K562 (cell line): ENCODE measurements at regions not wholly inside any gene's neighbourhood (a gene's known extent, or its start where the extent isn't known, plus 50 kb on each side); places are given as distances from the start of the nearest gene placed in this dataset.

ENCODE experiments used
- CTCF ChIP-seq, 3 experiments: IDR thresholded peaks in 2 of 3; conservative IDR thresholded peaks in 1 of 3; 2 replicates each; pipeline ENCODE4 v1.5.1; 2011 to 2012; ENCODE audit warnings: low read length in 3 of 3, mild to moderate bottlenecking in 3 of 3, control low read depth in 2 of 3, improper control_type of control experiment in 1 of 3, inconsistent platforms in 1 of 3, low read depth in 1 of 3, mixed read lengths in 1 of 3, moderate library complexity in 1 of 3; ENCODE audit not compliant: insufficient read depth in 2 of 3
- PHTF2 ChIP-seq: fragments of 250-450 bp; sonication (Bioruptor Pico); IDR thresholded peaks from 2 replicates; pipeline ENCODE4 v1.5.0; 2021; ENCODE audit warnings: mild to moderate bottlenecking
- PKNOX1 ChIP-seq: fragments of 450-650 bp; IDR thresholded peaks from 2 replicates; pipeline ENCODE4 v1.6.1; 2016
- ZNF740 ChIP-seq, 3 experiments: fragments of 200-800 bp in 1 of 3; sonication (Bioruptor generic) in 1 of 3; sonication (generic) in 1 of 3; formaldehyde crosslinking in 1 of 3; IDR thresholded peaks; 2 replicates each; pipeline versions ENCODE4 v1.6.1 to v1.8.0; 2016 to 2022; ENCODE audit warnings: mild to moderate bottlenecking in 2 of 3, missing compliant biosample characterization in 2 of 3, missing genetic modification characterization in 2 of 3, missing genetic modification reagents in 1 of 3

GRCh38 chr3:146664403-146664802, 59.3 kb upstream of the PLSCR5 start:
- TF ChIP-seq ZNF740 (CRISPR knock-in tag; IDR thresholded peaks at IDR 0.05) (no peak), ZNF740 (tag; IDR thresholded peaks at IDR 0.05) (no peak), CTCF (IDR thresholded peaks at IDR 0.05 in 2 of 3, conservative IDR thresholded peaks at IDR 0.05 in 1 of 3; ENCODE audit: insufficient read depth in 2 of 3, low read depth in 1 of 3, low read length in 3 of 3) (no peak), PKNOX1 (no peak), PHTF2 (CRISPR knock-in tag) (no peak)
